Breast epithelium (tissue), 4 donors: ENCODE measurements at regions not wholly inside any gene's neighbourhood (a gene's known extent, or its start where the extent isn't known, plus 50 kb on each side); places are given as distances from the start of the nearest gene placed in this dataset.
A peak's percentile ranks its signal among the peaks of the same experiment; 100 is the strongest.

Experiments used
- DNase-seq, 2 donors: peaks; one replicate each; pipeline ENCODE4 v3.0.0-alpha.2; 2019; ENCODE audit warnings: low spot score in 2 of 2
- H3K27ac ChIP-seq, 2 donors: fragments of 200-600 bp; sonication (generic) in 1 of 2; one replicate each; pipeline ENCODE4 v1.5.1; 2016 to 2019; ENCODE audit warnings: mild to moderate bottlenecking in 1 of 2
- H3K27me3 ChIP-seq, 2 donors: fragments of 200-600 bp; sonication (generic) in 1 of 2; one replicate each; pipeline versions ENCODE4 v1.5.1 to v1.6.0; 2017 to 2019; ENCODE audit warnings: control low read depth in 1 of 2, mild to moderate bottlenecking in 1 of 2
- H3K36me3 ChIP-seq: fragments of 200-600 bp; one replicate; pipeline ENCODE4 v1.5.1; 2019
- H3K4me1 ChIP-seq, 2 donors: fragments of 200-600 bp; sonication (generic); one replicate each; pipeline ENCODE4 v1.5.1; 2016 to 2019; ENCODE audit warnings: control low read depth in 1 of 2
- H3K4me3 ChIP-seq, 3 donors: fragments of 200-600 bp; sonication (generic); 1 replicate in 2 of 3; 2 replicates in 1 of 3; pipeline ENCODE4 v1.5.1; 2016 to 2019; ENCODE audit warnings: mild to moderate bottlenecking in 3 of 3, moderate library complexity in 2 of 3
- H3K9me3 ChIP-seq, 2 donors: fragments of 200-600 bp; sonication (generic) in 1 of 2; one replicate each; pipeline ENCODE4 v1.5.1; 2016 to 2019; ENCODE audit warnings: control low read depth in 1 of 2
- POLR2A ChIP-seq: fragments of 450-650 bp; IDR thresholded peaks from one replicate; pipeline ENCODE4 v1.6.1; 2016; ENCODE audit warnings: antibody characterized with exemption, mild to moderate bottlenecking, moderate library complexity
- POLR2AphosphoS5 ChIP-seq, 3 donors: sonication (generic); formaldehyde crosslinking; IDR thresholded peaks; one replicate each; pipeline ENCODE4 v1.6.1; 2017; ENCODE audit warnings: antibody characterized with exemption in 3 of 3
- intact Hi-C: fragments of 100-400 bp; cut with DNase I; formaldehyde crosslinking; loops from one replicate; pipeline ENCODE4 v1.15.1; 2023; ENCODE audit warnings: low total_unique reads
- TF ChIP-seq, protein P1 (sequence below), 3 donors: fragments of 450-650 bp; IDR thresholded peaks; one replicate each; pipeline ENCODE4 v1.5.1; 2016 to 2017; ENCODE audit warnings: antibody characterized with exemption in 3 of 3, mild to moderate bottlenecking in 3 of 3, moderate library complexity in 3 of 3

DNA sequence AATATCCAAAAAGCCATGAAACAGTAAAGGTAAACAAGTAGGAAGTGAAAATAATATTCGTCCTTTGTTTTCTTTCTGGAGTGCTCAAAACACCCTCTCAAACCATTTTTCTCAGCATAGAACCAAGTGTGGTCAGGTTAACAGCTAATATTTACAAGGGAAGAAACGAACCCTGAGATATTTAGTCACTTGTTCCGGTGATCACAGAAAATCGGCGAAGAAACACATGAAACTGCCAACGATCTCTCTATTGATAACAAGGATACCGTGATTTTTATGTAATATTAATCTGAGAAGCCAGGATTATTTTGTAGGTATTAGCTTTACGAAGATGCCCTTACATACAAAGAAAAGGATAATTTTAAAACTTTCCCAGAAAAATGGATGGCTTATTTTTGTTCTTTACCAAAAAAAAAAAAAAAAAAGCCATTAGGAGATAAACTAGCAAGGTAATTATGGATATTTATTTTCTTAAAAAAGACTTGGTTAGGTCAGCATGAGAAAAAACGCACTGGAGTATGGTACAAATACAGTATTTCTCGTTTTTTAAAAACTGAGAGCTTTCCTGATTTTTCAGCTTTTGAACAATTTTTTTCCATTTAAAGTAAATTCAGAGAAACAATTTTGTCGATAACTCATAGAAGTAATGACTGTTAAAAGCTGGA lies 107.3 kb upstream of the HNRNPU start:
- TF ChIP-seq POLR2A (no peak), POLR2AphosphoS5 (IDR thresholded peaks at IDR 0.05) (no peak)
- TF ChIP-seq, protein P1, sequence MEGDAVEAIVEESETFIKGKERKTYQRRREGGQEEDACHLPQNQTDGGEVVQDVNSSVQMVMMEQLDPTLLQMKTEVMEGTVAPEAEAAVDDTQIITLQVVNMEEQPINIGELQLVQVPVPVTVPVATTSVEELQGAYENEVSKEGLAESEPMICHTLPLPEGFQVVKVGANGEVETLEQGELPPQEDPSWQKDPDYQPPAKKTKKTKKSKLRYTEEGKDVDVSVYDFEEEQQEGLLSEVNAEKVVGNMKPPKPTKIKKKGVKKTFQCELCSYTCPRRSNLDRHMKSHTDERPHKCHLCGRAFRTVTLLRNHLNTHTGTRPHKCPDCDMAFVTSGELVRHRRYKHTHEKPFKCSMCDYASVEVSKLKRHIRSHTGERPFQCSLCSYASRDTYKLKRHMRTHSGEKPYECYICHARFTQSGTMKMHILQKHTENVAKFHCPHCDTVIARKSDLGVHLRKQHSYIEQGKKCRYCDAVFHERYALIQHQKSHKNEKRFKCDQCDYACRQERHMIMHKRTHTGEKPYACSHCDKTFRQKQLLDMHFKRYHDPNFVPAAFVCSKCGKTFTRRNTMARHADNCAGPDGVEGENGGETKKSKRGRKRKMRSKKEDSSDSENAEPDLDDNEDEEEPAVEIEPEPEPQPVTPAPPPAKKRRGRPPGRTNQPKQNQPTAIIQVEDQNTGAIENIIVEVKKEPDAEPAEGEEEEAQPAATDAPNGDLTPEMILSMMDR (IDR thresholded peaks at IDR 0.05) = no peak
- H3K27ac ChIP-seq = peak overlapping the region; percentile 99 to 100
- H3K9me3 ChIP-seq = no peaks in the 10 kb centered on the region
- no peaks in the 10 kb centered on the region for H3K36me3 ChIP-seq
- no peaks in the 10 kb centered on the region for H3K4me1 ChIP-seq
- H3K4me3 ChIP-seq = peak overlapping the region; percentile 75 to 80 (median 75)
- no peak for DNase-seq
- intact Hi-C loops = no loop called here
- H3K27me3 ChIP-seq = no peaks in the 10 kb centered on the region

- no peaks in the 10 kb centered on the region for H3K36me3 ChIP-seq
- intact Hi-C loops = no loop called here
- H3K4me3 ChIP-seq = peak overlapping the region; percentile 75 to 80 (median 75)
- no peaks in the 10 kb centered on the region for H3K4me1 ChIP-seq
- peak overlapping the region; percentile 99 to 100 for H3K27ac ChIP-seq
- no peaks in the 10 kb centered on the region for H3K9me3 ChIP-seq
- TF ChIP-seq POLR2A (peak; percentile 73), POLR2AphosphoS5 (IDR thresholded peaks at IDR 0.05) (peak; percentile 78 to 87 (median 82))
- TF ChIP-seq, protein P1 (IDR thresholded peaks at IDR 0.05) = peak; percentile 53 to 64 (median 56)
- DNase-seq = peak; percentile 91 to 93
- H3K27me3 ChIP-seq = no peaks in the 10 kb centered on the region
These were observed 106.6 kb upstream of the HNRNPU start for GRCh38 chr1:244970744-244971551.

- H3K4me1 ChIP-seq = no peaks in the 10 kb centered on the region
- peak in 1 of 2 donors; percentile 69 for DNase-seq
- no peaks in the 10 kb centered on the region for H3K36me3 ChIP-seq
- no peaks in the 10 kb centered on the region for H3K27me3 ChIP-seq
- intact Hi-C loops = no loop called here
- H3K4me3 ChIP-seq = peak overlapping the region; percentile 75 to 80 (median 75)
- no peaks in the 10 kb centered on the region for H3K9me3 ChIP-seq
- TF ChIP-seq POLR2A = no peak
- TF ChIP-seq POLR2AphosphoS5 (IDR thresholded peaks at IDR 0.05) = no peak
- TF ChIP-seq, protein P1 (IDR thresholded peaks at IDR 0.05) = no peak
- H3K27ac ChIP-seq = peak overlapping the region; percentile 99 to 100
These were observed 105.9 kb upstream of the HNRNPU start for GRCh38 chr1:244970236-244970743.

DNA sequence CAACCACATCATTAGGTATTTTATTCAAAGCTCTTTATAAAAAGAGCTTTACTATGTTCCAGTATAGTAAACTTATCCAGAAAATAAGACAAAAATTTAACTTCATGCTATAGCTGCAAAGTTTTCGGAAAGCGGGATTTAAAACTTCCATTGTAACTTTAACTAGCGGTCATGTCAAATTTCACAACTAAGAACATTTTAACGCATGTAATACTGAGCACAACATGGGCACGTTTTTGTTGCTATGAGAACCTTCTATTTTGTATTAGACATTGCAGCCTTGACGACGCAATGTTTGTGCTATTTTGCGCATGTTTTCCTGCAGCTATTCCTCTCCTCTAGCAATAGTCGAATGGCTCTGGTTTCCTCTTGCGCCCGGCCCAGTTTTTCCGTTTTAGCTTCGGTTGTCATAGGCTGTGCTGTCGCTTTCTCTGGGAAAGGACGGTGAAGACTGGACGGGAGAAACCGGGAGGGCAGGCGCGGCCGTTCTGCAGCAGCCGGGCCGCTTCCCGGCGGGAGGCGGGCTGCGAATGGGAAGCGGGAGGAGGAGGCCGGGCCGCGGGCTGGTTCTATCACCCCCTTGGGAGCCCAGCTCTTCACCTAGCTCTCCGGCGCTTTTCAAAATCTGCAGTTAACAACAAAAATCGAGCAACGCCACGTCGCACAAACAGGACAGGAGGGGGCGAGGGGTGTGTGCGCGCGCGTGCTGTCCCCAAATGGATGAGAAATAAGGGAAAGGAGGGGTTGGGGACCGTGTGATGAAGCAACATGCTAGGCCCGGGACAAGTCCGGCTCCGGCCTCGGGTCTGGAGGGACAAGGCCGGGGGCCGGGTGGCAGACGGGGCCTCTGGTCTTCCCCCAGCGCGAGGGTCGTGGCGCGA lies 105.3 kb upstream of the HNRNPU start:
- H3K27me3 ChIP-seq = no peaks in the 10 kb centered on the region
- intact Hi-C loops = loop anchor here (5.0 kb wide), 1 partner anchor 107 kb away; the partner anchor contains the start of gene HNRNPU
- H3K36me3 ChIP-seq = no peaks in the 10 kb centered on the region
- TF ChIP-seq POLR2AphosphoS5 (IDR thresholded peaks at IDR 0.05) (peak; percentile 84 to 95 (median 90)), POLR2A (peak; percentile 66)
- TF ChIP-seq, protein P1 (IDR thresholded peaks at IDR 0.05) = peak in 2 of 3 donors; percentile 12 to 15
- H3K27ac ChIP-seq = peak overlapping the region; percentile 99 to 100
- H3K4me1 ChIP-seq = no peaks in the 10 kb centered on the region
- DNase-seq = peak; percentile 73 to 78
- H3K9me3 ChIP-seq = no peaks in the 10 kb centered on the region
- H3K4me3 ChIP-seq = peak overlapping the region; percentile 75 to 80 (median 75)
